ENCODE measurements at regions not wholly inside any gene's neighbourhood (a gene's known extent, or its start where the extent isn't known, plus 50 kb on each side); places are given as distances from the start of the nearest gene placed in this dataset.

DNA sequence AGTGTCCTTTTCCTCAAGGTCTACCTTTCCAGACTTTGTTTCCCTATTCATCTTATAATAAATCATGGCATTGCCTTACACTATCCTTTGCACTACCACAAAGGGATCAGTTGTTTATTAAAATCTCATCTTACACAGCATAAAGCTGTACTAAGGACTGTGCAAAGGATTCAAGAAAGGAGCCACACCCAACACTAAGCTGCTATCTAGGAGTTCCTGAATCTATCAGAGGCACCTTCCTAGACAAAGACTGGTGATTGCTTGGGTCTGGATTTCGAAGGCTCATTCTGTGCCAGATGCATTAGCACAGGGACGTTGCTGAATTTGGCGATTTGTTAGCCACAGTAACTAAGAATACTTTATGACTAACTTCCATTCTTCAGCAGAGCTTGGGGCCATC is 412.0 kb downstream of the NUP35 start:
- no peaks in the 10 kb centered on the region for H3K9me3 ChIP-seq
- DNase-seq: no peak
- WGBS, 2 donors: 74 to 76% methylated on average over 3 of the region's 3 CpGs
- H3K27ac ChIP-seq: no peak overlapping the region
- no peaks in the 10 kb centered on the region for H3K4me1 ChIP-seq
- no peak overlapping the region for H3K4me3 ChIP-seq (replicated peaks in 1 of 3)
- H3K36me3 ChIP-seq: no peaks in the 10 kb centered on the region
- intact Hi-C loops (cut with DNase I): no loop called here
- H3K27me3 ChIP-seq: no peaks in the 10 kb centered on the region
- TF ChIP-seq POLR2A (IDR thresholded peaks at IDR 0.05): no peak
- TF ChIP-seq, protein P1, sequence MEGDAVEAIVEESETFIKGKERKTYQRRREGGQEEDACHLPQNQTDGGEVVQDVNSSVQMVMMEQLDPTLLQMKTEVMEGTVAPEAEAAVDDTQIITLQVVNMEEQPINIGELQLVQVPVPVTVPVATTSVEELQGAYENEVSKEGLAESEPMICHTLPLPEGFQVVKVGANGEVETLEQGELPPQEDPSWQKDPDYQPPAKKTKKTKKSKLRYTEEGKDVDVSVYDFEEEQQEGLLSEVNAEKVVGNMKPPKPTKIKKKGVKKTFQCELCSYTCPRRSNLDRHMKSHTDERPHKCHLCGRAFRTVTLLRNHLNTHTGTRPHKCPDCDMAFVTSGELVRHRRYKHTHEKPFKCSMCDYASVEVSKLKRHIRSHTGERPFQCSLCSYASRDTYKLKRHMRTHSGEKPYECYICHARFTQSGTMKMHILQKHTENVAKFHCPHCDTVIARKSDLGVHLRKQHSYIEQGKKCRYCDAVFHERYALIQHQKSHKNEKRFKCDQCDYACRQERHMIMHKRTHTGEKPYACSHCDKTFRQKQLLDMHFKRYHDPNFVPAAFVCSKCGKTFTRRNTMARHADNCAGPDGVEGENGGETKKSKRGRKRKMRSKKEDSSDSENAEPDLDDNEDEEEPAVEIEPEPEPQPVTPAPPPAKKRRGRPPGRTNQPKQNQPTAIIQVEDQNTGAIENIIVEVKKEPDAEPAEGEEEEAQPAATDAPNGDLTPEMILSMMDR (IDR thresholded peaks at IDR 0.05): no peak

DNA sequence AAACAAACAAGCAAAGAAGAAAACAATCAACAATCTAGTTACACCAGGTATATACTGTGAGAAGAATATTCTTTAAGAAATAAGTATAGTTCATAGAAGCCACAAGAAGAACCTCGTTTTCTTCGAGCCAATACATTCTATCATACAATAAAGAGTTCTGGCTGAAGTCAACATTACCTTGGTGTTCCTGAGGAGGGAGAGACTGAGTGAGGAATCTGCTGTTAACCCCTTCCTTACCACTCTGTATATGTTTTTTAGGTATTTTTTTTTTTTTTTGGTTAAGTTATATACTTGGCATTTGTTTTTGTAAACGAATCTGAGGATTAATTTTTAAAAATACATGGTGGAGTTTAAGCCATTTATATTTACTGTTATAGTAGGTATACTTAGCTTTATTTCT is 412.5 kb downstream of the NUP35 start:
- Histone ChIP-seq H3K4me3 (replicated peaks in 1 of 3) (no peak overlapping the region), H3K36me3 (no peaks in the 10 kb centered on the region), H3K4me1 (no peaks in the 10 kb centered on the region), H3K27ac (no peak overlapping the region), H3K9me3 (no peaks in the 10 kb centered on the region), H3K27me3 (no peaks in the 10 kb centered on the region)
- intact Hi-C loops (cut with DNase I): no loop called here
- WGBS, 2 donors: 79 to 84% methylated on average over 3 of the region's 3 CpGs
- TF ChIP-seq, protein P1 (IDR thresholded peaks at IDR 0.05): no peak
- DNase-seq: no peak

DNA sequence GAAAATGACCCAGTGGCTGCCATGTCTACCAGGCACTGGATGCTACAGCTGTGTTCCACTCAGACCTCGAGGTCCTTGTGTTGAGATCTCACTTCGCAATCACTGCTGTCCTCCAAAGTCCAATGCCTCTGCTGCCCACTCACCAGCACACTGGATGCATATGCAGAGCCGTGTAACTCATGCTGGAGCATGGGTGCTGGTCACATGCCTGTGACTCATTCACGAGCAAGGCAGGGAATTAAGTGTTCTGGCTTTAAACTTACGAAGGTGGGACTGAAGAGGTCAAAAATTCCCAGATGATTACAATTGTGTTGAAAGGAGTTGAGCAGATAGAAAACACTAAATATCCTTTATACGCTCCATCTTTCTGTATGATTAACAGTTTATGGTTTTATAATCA is 417.5 kb downstream of the NUP35 start:
- Histone ChIP-seq H3K36me3 (no peaks in the 10 kb centered on the region), H3K27ac (no peak overlapping the region), H3K27me3 (no peaks in the 10 kb centered on the region), H3K4me1 (no peaks in the 10 kb centered on the region), H3K4me3 (replicated peaks in 1 of 3) (no peak overlapping the region), H3K9me3 (no peaks in the 10 kb centered on the region)
- 85 to 87% methylated on average over 6 of the region's 6 CpGs for WGBS, 2 donors
- DNase-seq: no peak
- intact Hi-C loops (cut with DNase I): no loop called here
- TF ChIP-seq, protein P1 (IDR thresholded peaks at IDR 0.05): no peak
- no peak for TF ChIP-seq POLR2A (IDR thresholded peaks at IDR 0.05)

DNA sequence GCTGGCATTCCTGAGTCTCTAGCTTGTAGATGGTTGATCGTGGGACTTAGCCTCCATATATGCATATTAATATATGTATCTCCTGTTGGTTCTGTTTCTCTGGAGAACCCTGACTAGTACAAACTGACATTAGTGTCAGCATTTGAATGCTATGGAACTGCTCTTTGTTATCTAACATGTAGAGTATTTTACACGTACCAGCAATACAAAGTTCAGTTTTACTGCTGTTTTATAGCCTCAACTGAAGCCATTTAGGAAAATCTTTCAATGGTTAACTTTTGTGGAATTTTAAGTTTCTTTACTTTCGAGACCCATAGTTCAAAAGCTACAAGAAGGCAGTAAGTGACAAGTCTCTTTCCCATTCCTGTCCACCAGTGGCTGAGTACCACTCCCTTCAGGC is 418.4 kb downstream of the NUP35 start:
- intact Hi-C loops (cut with DNase I): no loop called here
- H3K36me3 ChIP-seq: no peaks in the 10 kb centered on the region
- no peaks in the 10 kb centered on the region for H3K9me3 ChIP-seq

DNA sequence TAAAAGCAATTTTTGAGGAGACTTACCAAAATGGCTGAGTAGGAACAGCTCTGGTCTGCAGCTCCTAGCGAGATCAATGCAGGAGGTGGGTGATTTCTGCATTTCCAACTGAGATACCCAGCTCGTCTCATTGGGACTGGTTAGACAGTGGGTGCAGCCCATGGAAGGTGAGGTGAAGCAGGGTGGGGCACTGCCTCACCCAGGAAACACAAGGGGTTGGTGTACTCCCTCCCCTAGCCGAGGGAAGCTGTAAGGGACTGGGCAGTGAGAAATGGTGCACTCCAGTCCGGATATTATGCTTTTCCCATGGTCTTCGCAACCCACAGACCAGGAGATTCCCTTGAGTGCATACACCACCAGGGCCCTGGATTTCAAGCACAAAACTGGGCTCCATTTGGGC is 419.0 kb downstream of the NUP35 start:
- no peaks in the 10 kb centered on the region for H3K36me3 ChIP-seq
- no peak overlapping the region for H3K4me3 ChIP-seq (replicated peaks in 1 of 3)
- no peak for TF ChIP-seq POLR2A (IDR thresholded peaks at IDR 0.05)
- TF ChIP-seq, protein P1 (IDR thresholded peaks at IDR 0.05): no peak
- intact Hi-C loops (cut with DNase I): no loop called here
- no peak overlapping the region for H3K27ac ChIP-seq
- DNase-seq: no peak
- 88 to 89% methylated on average over 5 of the region's 5 CpGs for WGBS, 2 donors
- H3K27me3 ChIP-seq: no peaks in the 10 kb centered on the region
- no peaks in the 10 kb centered on the region for H3K9me3 ChIP-seq
- no peaks in the 10 kb centered on the region for H3K4me1 ChIP-seq

More for the DNA sequence above, 418.4 kb downstream of the NUP35 start:
- no peak overlapping the region for H3K4me3 ChIP-seq (replicated peaks in 1 of 3)
- TF ChIP-seq POLR2A (IDR thresholded peaks at IDR 0.05): no peak
- TF ChIP-seq, protein P1 (IDR thresholded peaks at IDR 0.05): no peak
- DNase-seq: no peak
- WGBS, 2 donors: 86 to 94% methylated on average over 3 of the region's 3 CpGs
- no peaks in the 10 kb centered on the region for H3K4me1 ChIP-seq
- H3K27me3 ChIP-seq: no peaks in the 10 kb centered on the region
- no peak overlapping the region for H3K27ac ChIP-seq

All from thyroid gland (tissue), 4 donors.